ENCODE measurements at regions not wholly inside any gene's neighbourhood (a gene's known extent, or its start where the extent isn't known, plus 50 kb on each side); places are given as distances from the start of the nearest gene placed in this dataset.
"Not testable (repeated sequence)": the region's sequence is repeated elsewhere in the genome, so short reads cannot be mapped to it uniquely, and the experiment has no call there.

DNA sequence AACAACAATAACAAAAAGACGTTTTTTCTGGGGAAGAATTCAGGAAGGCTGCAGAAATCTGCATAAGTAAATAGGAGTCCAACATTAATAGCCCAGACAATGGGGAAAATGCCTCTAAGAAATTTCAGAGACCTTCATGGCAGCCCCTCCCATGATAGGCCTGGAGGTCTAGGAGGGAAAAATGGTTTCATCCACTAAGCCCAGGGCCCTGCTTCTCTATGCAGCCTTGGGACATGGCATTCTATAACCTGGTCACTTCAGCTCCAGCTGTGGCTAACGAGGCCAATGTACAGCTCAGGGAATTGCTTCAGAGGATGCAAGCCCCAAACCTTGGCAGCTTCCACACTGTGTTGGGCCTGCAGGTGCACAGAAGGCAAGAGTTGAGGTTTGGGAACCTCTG is 125.6 kb upstream of the GMNC start:
- no peak for DNase-seq (ENCODE audit: low read depth)

DNA sequence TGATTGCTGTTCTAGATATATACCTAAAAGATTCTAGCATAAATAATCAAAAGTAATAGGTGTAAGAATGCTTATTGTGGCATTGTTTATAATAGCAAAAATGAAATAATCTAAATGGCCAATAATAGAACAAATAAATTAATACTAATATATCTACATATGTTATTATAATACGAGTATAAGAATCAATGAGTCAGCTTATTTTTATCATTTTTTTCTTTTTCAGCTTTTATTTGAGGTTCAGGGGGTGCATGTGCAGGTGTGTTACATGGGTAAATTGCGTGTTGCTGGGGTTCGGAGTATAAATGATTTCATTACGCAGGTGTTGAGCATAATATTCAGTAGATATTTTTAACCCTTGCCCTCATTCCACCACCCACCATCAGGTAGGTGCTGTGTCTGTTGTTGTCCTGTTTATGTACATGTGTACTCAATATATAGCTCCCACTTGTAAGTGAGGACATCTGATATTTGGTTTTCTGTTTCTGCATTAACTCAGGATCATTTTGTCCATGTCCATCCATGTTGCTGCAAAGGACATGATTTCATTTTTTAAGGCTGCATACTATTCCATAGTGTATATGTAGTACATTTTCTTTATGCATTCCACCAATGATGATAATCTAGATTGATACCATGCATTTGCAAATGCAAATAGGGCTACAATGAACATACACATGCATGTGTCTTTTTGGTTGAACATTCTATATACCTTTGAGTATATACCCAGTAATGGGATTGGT is 122.2 kb upstream of the GMNC start:
- DNase-seq (ENCODE audit: low read depth) = no peak

DNA sequence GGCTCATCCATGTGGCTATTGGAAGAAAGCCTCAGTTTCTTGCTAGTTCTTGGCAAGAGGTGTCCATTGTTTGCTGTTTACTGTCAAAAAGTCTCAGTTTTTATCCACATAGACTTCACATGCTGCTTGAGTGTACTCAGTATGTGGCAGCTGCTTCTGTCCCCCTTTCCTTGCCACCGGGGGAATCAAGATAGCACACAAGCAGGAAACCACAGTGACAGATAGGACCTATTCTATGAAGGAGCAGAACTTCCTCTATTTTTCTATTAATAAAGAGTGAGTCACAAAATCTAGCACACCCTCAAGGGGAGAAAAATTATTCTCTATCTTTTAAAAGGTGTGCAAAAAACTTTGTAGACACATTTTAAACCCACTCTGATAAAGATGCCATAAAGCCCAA is 121.4 kb upstream of the GMNC start:
- DNase-seq (ENCODE audit: low read depth) = no peak

DNA sequence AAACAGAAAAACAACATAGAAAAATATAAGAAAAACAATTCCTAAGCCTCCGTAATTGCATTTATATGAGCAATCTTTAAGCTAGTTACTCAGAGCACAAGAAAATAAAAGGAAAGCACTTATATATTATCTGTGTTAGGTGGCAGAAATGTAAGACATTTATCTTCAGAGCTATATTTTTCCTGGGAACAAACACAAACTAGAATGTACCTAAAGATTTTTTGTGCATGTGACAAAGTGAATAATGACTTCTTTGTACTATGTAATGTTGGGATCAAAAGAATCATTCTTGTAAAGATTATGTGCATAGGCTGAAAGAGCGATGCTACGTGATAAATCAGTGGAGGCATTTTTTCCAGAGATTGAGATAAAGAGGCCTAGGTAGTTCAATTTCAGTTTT is 111.3 kb upstream of the GMNC start:
- DNase-seq (ENCODE audit: low read depth) = no peak

DNA sequence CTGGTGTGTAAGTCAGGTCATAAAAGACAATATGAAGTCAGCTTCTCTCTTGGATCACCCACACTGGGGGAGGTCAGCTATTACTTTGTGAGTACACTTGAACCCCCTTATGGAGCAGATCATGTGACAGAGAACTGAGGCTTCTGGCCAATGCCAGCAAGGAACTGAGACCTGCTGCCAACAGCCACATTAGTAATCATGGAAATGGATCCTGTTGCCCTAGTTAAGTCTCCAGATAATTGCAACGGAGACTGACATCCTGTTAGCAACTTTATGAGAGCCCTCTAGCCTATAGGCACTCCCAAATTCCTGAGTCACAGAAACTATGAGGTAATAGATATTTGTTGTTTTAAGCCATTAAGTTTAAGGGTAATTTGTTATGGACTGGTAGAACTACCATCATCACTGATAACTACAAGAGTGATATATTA is 110.4 kb upstream of the GMNC start:
- peak; percentile 85 for DNase-seq (ENCODE audit: low read depth)

DNA sequence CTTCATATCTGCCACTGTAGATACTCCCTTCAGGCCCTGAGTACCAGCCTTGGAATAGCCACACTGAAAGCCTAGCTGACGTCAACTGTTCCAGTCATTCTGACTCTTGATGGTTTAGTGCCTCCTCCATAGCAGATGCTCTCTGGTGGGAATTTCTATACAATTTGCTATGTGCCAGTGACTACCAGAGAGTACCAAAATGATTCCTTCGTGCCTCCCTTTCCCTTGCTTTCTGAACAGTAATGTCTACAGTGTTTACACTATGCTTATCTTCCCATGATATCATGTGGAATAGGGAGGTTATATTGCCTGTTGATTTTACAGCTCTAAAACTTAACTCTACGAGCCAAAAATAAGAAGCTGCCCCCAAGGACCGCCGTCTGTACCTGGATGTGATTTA is 109.7 kb upstream of the GMNC start:
- DNase-seq (ENCODE audit: low read depth) = no peak

DNA sequence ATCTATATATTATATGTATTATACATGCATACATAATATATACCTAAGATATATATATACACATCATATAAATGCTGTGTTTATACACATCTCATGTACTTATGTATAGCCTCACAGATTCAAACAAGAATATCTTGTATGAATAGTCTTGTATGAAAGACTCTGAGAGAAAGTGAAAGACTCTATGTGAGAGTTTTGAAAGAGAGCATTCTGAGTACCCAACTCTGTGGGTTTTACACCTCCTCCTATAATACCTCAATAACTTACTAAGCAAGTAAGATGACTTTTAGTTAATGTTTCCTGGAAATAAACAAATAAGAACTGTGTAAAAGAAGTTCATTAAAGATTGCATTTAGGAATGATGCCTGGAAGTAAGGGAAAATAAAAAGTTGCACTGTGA is 108.1 kb upstream of the GMNC start:
- no peak for DNase-seq (ENCODE audit: low read depth)

DNA sequence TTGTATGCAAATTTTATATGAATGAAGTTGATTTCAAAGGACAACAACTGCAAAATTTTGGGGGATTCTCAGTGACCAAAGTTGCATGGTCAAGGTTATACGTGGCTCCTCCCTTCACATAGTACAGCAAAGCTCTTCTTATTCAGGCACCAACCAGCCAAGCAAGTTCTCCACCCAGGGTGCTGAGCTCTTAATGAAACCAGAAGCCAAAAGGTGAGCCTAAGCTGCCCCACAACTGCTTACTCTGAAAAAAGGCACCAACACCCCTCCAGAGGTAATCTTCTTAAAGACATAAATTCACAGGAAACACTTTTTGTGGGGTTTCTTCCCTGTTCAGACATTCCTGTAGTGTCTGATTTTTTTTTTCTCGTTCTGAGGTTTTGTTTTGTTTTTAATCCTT is 106.1 kb upstream of the GMNC start:
- DNase-seq (ENCODE audit: low read depth) = no peak

DNA sequence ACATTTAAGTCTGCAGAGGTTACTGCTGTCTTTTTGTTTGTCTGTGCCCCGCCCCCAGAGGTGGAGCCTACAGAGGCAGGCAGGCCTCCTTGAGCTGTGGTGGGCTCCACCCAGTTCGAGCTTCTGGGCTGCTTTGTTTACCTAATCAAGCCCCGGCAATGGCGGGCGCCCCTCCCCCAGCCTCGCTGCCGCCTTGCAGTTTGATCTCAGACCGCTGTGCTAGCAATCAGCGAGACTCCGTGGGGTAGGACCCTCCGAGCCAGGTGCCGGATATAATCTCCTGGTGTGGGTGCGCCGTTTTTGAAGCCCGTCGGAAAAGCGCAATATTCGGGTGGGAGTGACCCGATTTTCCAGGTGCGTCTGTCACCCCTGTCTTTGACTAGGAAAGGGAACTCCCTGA is 102.4 kb upstream of the GMNC start:
- not testable (repeated sequence) for DNase-seq (ENCODE audit: low read depth)

DNA sequence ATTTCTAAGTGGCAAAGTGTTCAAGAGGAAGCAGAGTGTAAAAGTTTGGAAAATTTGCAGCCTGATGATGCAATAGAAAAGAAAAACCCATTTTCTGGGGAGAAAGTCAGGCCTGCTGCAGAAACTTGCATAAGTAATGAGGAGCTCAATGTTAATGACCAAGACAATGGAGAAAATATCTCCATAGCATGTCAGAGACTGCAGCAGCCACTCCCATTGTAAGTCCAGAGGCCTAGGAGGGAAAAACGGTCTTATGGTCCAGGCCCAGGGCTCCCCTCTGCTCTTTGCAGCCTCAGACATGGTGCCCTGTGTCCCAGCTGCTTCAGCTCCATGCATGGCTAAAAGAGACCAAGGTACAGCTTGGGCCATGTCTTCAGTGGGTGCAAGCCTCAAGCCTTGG is 96.6 kb upstream of the GMNC start:
- DNase-seq (ENCODE audit: low read depth) = no peak

DNA sequence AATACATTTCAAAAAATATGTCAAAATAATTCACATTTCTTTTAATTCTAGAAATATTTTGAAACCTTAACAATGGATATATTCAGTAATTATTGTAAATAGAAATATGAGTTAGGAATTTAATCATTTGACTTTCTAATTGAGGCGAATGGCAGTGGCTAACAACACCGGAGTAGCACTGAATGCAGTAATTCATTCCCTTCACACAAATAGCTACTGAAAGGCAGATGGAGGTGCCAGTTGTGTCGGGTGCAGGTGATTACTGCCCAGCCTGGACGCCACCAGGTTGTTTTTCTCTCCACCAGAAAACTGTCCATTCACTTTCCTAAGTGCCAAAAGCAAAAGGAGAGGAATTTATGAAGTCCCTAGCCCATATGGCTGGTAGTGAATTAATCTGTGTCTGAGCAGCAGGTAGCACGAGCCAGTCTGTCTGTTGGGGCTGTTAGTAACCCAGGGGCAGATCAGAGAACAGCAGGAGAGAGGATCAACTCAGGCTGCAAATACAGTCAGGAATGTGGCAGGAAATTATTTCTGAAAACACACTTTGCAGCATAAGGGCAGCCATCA is 79.3 kb upstream of the GMNC start:
- DNase-seq (ENCODE audit: low read depth) = no peak

DNA sequence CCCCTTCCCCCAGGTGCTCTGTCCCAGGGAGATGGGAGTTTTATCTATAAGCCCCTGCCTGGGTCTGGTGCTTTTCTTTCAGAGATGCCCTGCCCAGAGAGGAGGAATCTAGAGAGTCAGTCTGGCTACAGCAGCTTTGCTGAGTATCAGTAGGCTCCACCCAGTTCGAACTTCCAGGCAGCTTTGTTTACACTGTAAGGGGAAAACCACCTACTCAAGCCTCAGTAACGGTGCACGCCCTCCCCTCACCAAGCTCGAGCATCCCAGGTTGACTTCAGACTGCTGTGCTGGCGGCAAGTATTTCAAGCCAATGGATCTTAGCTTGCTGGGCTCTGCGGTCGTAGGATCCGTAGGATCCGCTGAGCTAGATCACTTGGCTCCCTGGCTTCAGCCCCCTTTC is 72.1 kb upstream of the GMNC start:
- not testable (repeated sequence) for DNase-seq (ENCODE audit: low read depth)

DNA sequence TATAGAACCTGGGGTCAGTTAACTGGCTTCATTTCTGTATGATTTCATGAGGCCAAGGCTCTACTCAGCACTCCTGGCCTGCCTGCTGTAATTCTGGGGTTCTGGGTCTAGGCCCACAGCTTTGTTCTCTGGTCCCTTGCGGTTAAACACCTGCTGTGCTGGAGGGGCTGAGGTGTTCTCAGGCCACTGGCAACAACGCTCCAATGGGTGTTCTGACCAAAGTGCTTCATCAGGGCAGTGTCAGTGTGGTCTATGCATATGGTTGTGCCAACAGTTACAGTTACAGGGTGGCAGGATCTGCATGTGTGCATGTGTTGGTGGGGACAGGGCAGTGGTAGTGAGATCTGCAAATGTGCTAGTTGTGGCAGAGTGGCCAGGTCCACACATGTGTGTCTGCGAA is 64.1 kb upstream of the GMNC start:
- no peak for DNase-seq (ENCODE audit: low read depth)

DNA sequence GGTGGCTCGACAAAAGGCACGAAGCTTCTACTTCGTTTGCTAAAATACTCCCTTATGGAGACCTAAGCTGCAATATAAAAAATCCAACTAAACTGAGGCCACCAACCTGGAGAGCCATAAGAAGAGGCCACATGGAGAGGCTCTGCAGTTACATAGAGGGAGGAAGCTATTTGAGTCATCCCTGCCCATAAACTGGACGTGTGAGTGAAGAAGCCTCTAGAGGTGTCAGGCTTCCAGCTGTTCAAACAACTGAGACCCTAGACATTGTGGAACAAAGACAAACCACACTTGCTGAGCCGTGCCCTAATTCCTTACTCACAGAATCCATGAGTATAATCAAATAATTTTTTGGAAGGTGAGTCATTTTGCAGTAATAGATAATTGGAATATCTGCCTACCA is 50.2 kb upstream of the GMNC start:
- DNase-seq (ENCODE audit: low read depth) = no peak
